Naive thymus-derived CD8-positive, alpha-beta T cell (primary cell): ENCODE measurements at regions not wholly inside any gene's neighbourhood (a gene's known extent, or its start where the extent isn't known, plus 50 kb on each side); places are given as distances from the start of the nearest gene placed in this dataset.
"Not testable (repeated sequence)": the region's sequence is repeated elsewhere in the genome, so short reads cannot be mapped to it uniquely, and the experiment has no call there.

Experiments
- ATAC-seq, 2 donors: fragments of 150-1000 bp; cut with Tn5 transposase in 1 of 2; sonication (Bioruptor Pico), chemical (Tn5 transposase) in 1 of 2; 1 replicate in 1 of 2; 2 replicates in 1 of 2; pipeline ENCODE4 v1.10.0; 2021; ENCODE audit warnings: mild to moderate bottlenecking in 2 of 2, moderate library complexity in 2 of 2
- POLR2A ChIA-PET: fragments of 350-600 bp; sonication (Branson Sonifier 250); formaldehyde crosslinking; loops from one replicate; lab custom pipeline; 2021; ENCODE audit warnings: antibody characterized with exemption; lab: Charles Lee
- DNase-seq, 10 donors: peaks; one replicate each; pipeline versions ENCODE4 v3.0.0 to v3.0.0-alpha.2; 2020 to 2022
- H3K27ac Mint-ChIP-seq, 10 donors: one replicate each; pipeline ENCODE4 v1.8.0; 2020 to 2022; ENCODE audit warnings: mild to moderate bottlenecking in 10 of 10, mixed read lengths in 10 of 10, moderate library complexity in 4 of 10, inconsistent platforms in 1 of 10
- H3K27me3 Mint-ChIP-seq, 5 donors: one replicate each; pipeline ENCODE4 v1.8.0; 2021 to 2022; ENCODE audit warnings: mixed read lengths in 5 of 5
- H3K36me3 Mint-ChIP-seq, 3 donors: one replicate each; pipeline ENCODE4 v1.8.0; 2020 to 2022; ENCODE audit warnings: mixed read lengths in 3 of 3, mild to moderate bottlenecking in 2 of 3, inconsistent platforms in 1 of 3
- H3K4me1 Mint-ChIP-seq, 4 donors: one replicate each; pipeline ENCODE4 v1.8.0; 2021 to 2022; ENCODE audit warnings: mixed read lengths in 4 of 4
- H3K4me3 Mint-ChIP-seq, 10 donors: one replicate each; pipeline ENCODE4 v1.8.0; 2020 to 2022; ENCODE audit warnings: mild to moderate bottlenecking in 10 of 10, mixed read lengths in 10 of 10, moderate library complexity in 6 of 10, inconsistent platforms in 1 of 10
- H3K9me3 Mint-ChIP-seq, 9 donors: one replicate each; pipeline ENCODE4 v1.8.0; 2020 to 2022; ENCODE audit warnings: mixed read lengths in 9 of 9, mild to moderate bottlenecking in 3 of 9, inconsistent platforms in 1 of 9, moderate library complexity in 1 of 9

DNA sequence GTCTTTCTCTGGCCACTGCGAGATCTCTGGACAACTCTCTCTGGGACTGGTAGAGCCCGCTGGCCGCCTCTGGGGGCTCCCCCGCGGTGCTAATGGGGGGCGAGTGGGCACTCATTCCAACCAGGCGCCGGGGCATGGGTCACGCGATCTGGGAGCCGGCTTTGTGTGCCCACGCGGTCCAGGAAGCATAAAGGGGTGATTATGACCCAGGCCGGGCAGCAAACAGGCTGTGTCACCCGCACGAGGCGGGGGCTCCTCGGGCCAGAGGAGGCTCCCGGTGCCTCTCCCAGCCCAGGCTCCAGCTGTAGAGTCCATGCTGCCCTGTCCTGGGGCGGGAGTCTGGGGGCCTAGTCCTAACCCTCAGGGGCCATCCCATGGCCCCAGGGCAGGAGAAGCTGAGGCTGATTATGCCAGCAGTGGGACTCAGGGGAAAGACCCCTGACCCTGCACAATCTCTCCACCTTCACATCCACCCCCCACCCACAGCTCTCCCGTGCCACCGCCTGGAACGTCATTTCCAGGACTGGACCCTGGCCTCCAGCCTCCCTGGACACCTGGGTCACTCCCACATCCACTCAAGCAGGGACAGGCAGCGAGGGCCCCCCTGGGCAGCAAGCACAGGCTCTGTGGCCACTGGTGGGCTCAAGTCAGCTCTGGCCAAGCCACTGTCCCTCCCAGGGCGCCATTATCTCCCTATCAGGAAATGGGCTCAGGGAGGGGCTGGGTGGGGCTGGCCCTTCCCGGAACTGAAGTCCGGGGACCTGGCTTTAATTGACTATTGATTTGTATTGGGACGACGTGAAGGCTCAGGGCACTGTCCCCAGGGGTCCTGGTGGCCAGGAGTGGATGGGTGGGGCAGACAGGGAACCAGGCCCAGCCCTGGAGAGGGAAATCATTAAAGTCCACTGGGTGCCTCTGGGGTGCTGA lies 50.0 kb downstream of the PTPRS start:
- peaks cover 0 to 16% (median 2%) of the 10 kb centered on the region in 5 donors for H3K27me3 Mint-ChIP-seq
- no peak for ATAC-seq
- POLR2A ChIA-PET: no interaction called here
- peaks cover 0 to 3% (median 0%) of the 10 kb centered on the region in 3 donors for H3K36me3 Mint-ChIP-seq
- no peak for DNase-seq
- H3K4me3 Mint-ChIP-seq: peak overlapping the region in 2 of 10 donors; percentile 28 to 68
- H3K9me3 Mint-ChIP-seq: no peaks in the 10 kb centered on the region
- H3K4me1 Mint-ChIP-seq: peaks cover 12 to 40% (median 22%) of the 10 kb centered on the region in 4 donors
- H3K27ac Mint-ChIP-seq: no peak overlapping the region

DNA sequence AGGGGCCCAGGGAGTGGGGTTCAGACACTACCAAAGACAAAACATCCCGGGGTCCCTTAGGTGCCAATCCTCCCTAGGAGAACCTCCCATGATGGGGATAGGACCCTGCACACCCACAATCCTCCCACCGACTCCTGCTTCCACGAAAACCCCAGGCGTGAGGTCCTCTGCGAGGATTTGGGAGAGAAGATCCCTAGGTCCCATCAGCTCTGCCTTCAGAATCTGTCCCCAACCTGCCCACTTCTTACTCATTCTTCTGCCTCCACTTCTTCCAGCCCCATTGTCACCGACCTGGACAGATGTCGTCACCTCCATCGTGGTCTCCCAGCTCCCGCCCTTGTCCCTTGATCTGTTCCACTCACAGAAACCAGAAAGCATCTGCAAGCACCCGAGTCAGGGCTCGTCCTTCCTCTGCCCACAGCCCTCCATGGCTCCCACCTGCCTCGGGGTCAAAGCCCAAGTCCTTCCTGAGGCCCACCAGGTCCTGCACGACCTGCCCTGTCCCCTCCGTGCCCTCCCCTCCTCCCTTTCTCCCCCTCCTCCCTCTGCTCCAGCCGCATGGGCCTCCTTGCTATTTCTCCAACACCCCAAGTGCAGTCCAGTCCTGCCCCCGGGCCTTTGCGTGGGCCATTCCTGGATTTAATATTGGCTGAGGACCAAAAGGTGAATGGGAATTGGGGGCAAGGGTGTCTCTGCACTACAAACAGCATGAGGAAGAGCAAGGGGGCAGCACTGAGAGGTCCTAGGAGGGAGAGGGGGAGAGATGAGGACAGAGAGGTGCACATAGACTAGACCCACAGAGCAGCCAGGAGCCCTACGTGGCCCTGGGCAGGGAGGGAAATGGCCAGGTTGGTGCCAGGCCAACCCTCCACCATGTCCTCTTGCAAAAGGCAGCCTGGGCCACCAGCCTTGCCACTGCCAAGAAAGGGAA lies 51.3 kb downstream of the PTPRS start:
- POLR2A ChIA-PET: no interaction called here
- H3K4me3 Mint-ChIP-seq: peak overlapping the region in 1 of 10 donors; percentile 29
- peaks cover 0 to 10% (median 8%) of the 10 kb centered on the region in 3 donors for H3K36me3 Mint-ChIP-seq
- peaks cover 0 to 16% (median 2%) of the 10 kb centered on the region in 5 donors for H3K27me3 Mint-ChIP-seq
- H3K4me1 Mint-ChIP-seq: peaks cover 12 to 33% (median 19%) of the 10 kb centered on the region in 4 donors
- no peaks in the 10 kb centered on the region for H3K9me3 Mint-ChIP-seq
- H3K27ac Mint-ChIP-seq: peak overlapping the region in 1 of 10 donors; percentile 17
- no peak for DNase-seq
- no peak for ATAC-seq

DNA sequence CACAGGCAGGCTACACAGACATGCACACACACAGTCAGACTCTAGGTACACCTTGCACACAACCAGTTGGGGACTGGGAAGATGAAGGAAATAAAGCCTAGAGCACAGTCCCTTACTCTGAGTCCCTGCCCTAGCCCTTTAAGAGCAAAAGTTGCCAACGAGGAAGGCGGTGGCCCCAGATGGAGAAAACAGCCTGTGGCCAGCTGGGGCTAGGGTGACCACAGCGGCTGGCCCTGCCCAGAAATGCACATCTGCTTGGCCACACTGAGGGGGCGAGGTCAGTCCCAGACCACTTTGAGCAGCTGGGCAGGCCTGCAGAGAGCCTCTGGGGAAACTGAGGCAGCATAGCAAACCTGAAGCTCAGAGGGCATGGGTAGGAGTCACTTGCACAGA lies 52.3 kb downstream of the PTPRS start:
- POLR2A ChIA-PET: no interaction called here
- Mint-ChIP-seq H3K27ac (no peak overlapping the region), H3K4me1 (peaks cover 10 to 26% (median 17%) of the 10 kb centered on the region in 4 donors), H3K4me3 (no peak overlapping the region), H3K9me3 (no peaks in the 10 kb centered on the region), H3K36me3 (peaks cover 0 to 10% (median 8%) of the 10 kb centered on the region in 3 donors), H3K27me3 (peaks cover 0 to 16% (median 2%) of the 10 kb centered on the region in 5 donors)
- ATAC-seq: no peak
- DNase-seq: no peak

GRCh38 chr19:5287066-5287465 lies 53.5 kb downstream of the PTPRS start:
- ATAC-seq: no peak
- no peak overlapping the region for H3K4me3 Mint-ChIP-seq
- DNase-seq: no peak
- POLR2A ChIA-PET: no interaction called here
- H3K27me3 Mint-ChIP-seq: peaks cover 0 to 16% (median 2%) of the 10 kb centered on the region in 5 donors
- peaks cover 9 to 19% (median 13%) of the 10 kb centered on the region in 4 donors for H3K4me1 Mint-ChIP-seq
- H3K36me3 Mint-ChIP-seq: peaks cover 0 to 10% (median 10%) of the 10 kb centered on the region in 3 donors
- no peaks in the 10 kb centered on the region for H3K9me3 Mint-ChIP-seq
- H3K27ac Mint-ChIP-seq: peak overlapping the region in 2 of 10 donors; percentile 33 to 80

DNA sequence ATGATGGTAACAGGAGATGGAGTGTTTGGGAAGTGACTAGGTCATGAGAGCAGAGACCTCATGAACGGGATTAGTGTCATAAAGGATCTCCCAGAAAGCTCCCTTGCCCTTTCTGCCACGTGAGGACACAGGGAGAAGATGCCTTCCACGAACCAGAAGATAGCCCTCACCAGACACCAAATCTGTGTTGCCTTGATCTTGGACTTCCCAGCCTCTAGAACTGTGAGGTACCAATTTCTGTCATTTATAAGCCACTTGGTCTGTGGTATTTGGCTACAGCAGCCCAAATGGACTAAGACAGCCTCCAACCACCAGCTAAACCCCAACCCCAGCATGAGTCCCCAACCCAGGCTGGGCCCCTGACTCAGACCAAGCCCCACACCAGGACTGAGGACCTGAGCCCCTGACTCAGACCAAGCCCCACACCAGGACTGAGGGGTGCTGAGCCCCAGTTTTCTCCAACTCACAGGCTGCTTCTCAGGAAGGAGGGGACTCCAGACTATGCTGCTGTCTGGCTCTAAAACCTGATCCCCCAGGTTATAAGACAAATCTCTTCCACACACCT lies 54.1 kb downstream of the PTPRS start:
- Mint-ChIP-seq H3K4me1 (peaks cover 4 to 13% (median 8%) of the 10 kb centered on the region in 4 donors), H3K36me3 (peaks cover 0 to 10% (median 10%) of the 10 kb centered on the region in 3 donors), H3K4me3 (no peak overlapping the region), H3K9me3 (no peaks in the 10 kb centered on the region), H3K27me3 (peaks cover 0 to 12% (median 2%) of the 10 kb centered on the region in 5 donors), H3K27ac (peak overlapping the region in 2 of 10 donors; percentile 33 to 80)
- POLR2A ChIA-PET: no interaction called here
- ATAC-seq (no peak), DNase-seq (no peak)

GRCh38 chr19:5285955-5286354 lies 54.7 kb downstream of the PTPRS start:
- no peak for ATAC-seq
- Mint-ChIP-seq H3K27me3 (peaks cover 0 to 12% (median 2%) of the 10 kb centered on the region in 5 donors), H3K4me1 (peaks cover 2 to 12% (median 6%) of the 10 kb centered on the region in 4 donors), H3K36me3 (peaks cover 0 to 10% (median 10%) of the 10 kb centered on the region in 3 donors), H3K27ac (no peak overlapping the region), H3K4me3 (no peak overlapping the region), H3K9me3 (no peaks in the 10 kb centered on the region)
- POLR2A ChIA-PET: no interaction called here
- no peak for DNase-seq

DNA sequence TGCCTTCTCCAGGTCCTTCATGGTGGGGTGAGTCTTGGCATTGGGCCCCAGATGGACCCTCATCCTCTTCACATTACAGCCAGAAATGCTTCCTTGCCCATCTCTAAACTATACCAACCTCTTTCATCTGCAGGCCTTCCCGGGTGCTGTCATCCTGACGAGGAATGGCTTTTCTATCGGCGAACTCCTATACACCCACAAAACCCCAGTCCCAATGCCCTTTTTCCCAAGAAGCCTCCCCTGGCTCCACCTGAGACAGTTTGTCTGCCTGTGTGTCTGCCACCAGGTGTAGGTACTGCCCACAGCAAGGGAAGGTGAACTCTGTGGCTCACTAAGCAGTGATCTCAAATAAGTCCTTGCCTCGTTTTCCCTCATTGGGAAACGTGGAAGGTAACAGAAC lies 55.3 kb downstream of the PTPRS start:
- H3K36me3 Mint-ChIP-seq: peaks cover 0 to 10% (median 10%) of the 10 kb centered on the region in 3 donors
- DNase-seq (no peak), ATAC-seq (no peak)
- H3K4me3 Mint-ChIP-seq: no peak overlapping the region
- POLR2A ChIA-PET: no interaction called here
- no peaks in the 10 kb centered on the region for H3K9me3 Mint-ChIP-seq
- peaks cover 2 to 12% (median 6%) of the 10 kb centered on the region in 4 donors for H3K4me1 Mint-ChIP-seq
- H3K27ac Mint-ChIP-seq: no peak overlapping the region
- peaks cover 0 to 12% (median 2%) of the 10 kb centered on the region in 5 donors for H3K27me3 Mint-ChIP-seq

DNA sequence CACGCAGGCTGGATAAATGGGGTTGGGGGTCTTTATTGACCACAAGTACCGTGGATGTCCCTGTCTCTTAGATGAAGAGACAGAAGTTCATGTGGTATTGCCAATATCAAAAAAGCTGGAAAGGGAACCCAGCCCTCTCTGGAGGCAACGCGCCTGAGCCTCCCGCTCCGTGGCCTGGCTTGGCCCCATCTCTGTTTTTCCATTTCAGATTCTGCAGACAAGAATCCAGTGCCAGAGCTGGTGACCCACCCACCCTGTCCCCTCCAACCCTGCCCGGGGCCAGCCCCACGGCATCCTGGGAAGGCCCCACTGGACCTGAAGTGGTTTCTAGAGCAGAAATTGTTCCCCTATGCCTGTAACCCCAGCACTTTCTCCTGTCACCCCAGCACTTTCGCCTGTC lies 57.7 kb downstream of the PTPRS start:
- ATAC-seq (no peak), DNase-seq (no peak)
- no peak overlapping the region for H3K27ac Mint-ChIP-seq
- H3K36me3 Mint-ChIP-seq: peaks cover 0 to 10% (median 10%) of the 10 kb centered on the region in 3 donors
- H3K9me3 Mint-ChIP-seq: no peaks in the 10 kb centered on the region
- POLR2A ChIA-PET: no interaction called here
- H3K4me1 Mint-ChIP-seq: peaks cover 1 to 6% (median 5%) of the 10 kb centered on the region in 4 donors
- peaks cover 0 to 4% (median 1%) of the 10 kb centered on the region in 5 donors for H3K27me3 Mint-ChIP-seq
- no peak overlapping the region for H3K4me3 Mint-ChIP-seq

DNA sequence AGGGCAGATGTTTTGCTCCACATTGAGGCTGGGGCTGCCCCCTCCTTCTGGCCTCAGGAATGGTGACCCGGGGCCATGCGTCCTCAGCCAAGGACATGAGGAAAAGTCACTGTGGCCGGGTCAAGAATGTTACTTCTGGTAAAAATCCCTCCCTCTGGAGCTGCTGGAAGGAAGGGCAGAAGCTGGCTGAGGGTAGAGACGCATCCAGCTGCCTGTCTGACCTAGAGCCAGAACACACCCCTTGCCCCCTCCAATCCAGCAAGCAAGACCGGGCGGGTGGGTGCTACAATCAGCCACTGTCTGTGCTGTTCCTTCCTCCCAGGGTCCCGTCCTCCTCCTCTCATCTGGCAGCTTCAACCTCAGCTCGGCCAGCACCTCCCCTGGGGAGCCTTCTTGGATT lies 59.0 kb downstream of the PTPRS start:
- POLR2A ChIA-PET: no interaction called here
- peaks cover 0 to 10% (median 8%) of the 10 kb centered on the region in 3 donors for H3K36me3 Mint-ChIP-seq
- ATAC-seq: no peak
- H3K4me3 Mint-ChIP-seq: no peak overlapping the region
- H3K4me1 Mint-ChIP-seq: peaks cover 0 to 2% (median 0%) of the 10 kb centered on the region in 4 donors
- DNase-seq: no peak
- H3K27me3 Mint-ChIP-seq: no peaks in the 10 kb centered on the region
- H3K27ac Mint-ChIP-seq: no peak overlapping the region
- no peaks in the 10 kb centered on the region for H3K9me3 Mint-ChIP-seq

GRCh38 chr19:5275668-5276067 lies 64.9 kb downstream of the PTPRS start:
- H3K36me3 Mint-ChIP-seq, DNase-seq, H3K4me3 Mint-ChIP-seq, H3K27me3 Mint-ChIP-seq, H3K9me3 Mint-ChIP-seq, ATAC-seq, H3K27ac Mint-ChIP-seq, POLR2A ChIA-PET, H3K4me1 Mint-ChIP-seq: not testable (repeated sequence)

GRCh38 chr19:5273782-5274181 lies 66.8 kb downstream of the PTPRS start:
- Mint-ChIP-seq H3K4me1 (no peaks in the 10 kb centered on the region), H3K4me3 (no peak overlapping the region), H3K27ac (no peak overlapping the region), H3K36me3 (peaks cover 0 to 4% (median 2%) of the 10 kb centered on the region in 3 donors), H3K27me3 (no peaks in the 10 kb centered on the region), H3K9me3 (no peaks in the 10 kb centered on the region)
- no peak for ATAC-seq
- no peak for DNase-seq
- POLR2A ChIA-PET: no interaction called here

DNA sequence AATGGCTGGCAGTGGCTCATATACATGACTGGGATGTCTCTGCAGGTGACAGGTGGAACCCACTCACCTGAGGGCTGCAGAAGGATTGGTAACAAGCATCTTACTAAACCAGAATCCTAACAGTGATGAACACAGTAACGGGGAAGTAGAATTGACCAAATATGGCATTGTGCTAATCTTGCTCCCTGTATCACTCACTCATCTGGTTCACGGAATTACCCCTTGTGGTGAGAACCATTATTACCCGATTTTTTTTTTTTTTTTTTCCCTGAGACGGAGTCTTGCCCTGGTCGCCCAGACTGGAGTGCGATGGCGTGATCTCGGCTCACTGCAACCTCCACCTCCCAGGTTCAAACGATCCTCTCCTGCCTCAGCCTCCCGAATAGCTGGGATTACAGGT lies 69.5 kb downstream of the PTPRS start:
- no peaks in the 10 kb centered on the region for H3K27me3 Mint-ChIP-seq
- no peak overlapping the region for H3K27ac Mint-ChIP-seq
- H3K9me3 Mint-ChIP-seq: no peaks in the 10 kb centered on the region
- no peak for ATAC-seq
- H3K4me1 Mint-ChIP-seq: no peaks in the 10 kb centered on the region
- DNase-seq: no peak
- POLR2A ChIA-PET: interaction anchor here (0.7 kb wide), 1 partner anchor 128 kb away, joined by 4 read pairs; no protein-coding TSS in a partner anchor
- no peak overlapping the region for H3K4me3 Mint-ChIP-seq
- peaks cover 0 to 4% (median 2%) of the 10 kb centered on the region in 3 donors for H3K36me3 Mint-ChIP-seq
